ENCODE measurements at regions not wholly inside any gene's neighbourhood (a gene's known extent, or its start where the extent isn't known, plus 50 kb on each side); places are given as distances from the start of the nearest gene placed in this dataset.
"Not testable (repeated sequence)": the region's sequence is repeated elsewhere in the genome, so short reads cannot be mapped to it uniquely, and the experiment has no call there.

DNA sequence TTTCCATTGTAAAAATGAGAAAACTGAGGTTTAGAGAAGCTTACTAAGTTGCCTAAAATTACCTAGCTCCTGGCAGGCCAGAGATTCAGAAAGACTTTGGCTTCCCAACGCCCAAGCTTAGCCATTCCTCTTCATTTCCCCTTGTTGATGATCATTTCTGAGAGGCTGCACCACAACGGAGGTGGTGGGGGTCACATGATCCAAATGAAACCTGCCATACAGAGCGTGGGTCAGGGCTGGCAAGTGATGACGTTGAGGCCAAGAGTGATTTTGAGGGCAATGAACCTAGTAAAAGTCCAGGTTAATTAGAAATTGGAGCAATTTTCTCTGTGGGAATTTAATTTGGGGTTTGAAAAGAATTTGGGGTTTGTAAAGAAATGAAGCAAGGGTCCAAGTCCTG lies 109.9 kb downstream of the TMEM182 start:
- Mint-ChIP-seq H3K36me3 (no peaks in the 10 kb centered on the region), H3K27me3 (no peaks in the 10 kb centered on the region), H3K9me3 (ENCODE audit: low read depth) (no peaks in the 10 kb centered on the region), H3K27ac (no peak overlapping the region), H3K4me3 (no peak overlapping the region), H3K4me1 (no peaks in the 10 kb centered on the region)
- CTCF ChIA-PET: no interaction called here
- ATAC-seq (no peak), DNase-seq (no peak)

DNA sequence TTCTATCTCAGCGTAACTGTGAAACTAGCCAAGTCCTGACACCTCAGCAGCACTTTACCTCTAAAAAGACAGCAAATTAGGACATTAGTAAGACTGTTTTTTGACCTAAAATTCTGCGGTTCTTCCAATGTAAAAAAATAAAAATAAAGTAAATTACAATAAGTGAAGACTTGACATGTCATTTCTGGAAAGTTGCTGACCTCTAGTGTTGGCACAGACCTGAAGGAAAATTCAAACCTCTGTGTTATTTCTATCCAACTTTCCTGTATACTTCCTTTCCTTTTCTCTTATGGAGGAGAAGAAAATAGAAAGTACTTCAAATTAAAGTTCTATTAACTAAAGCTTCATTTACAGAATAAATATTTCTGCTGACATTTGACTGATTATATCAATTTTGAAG lies 110.6 kb downstream of the TMEM182 start:
- no peak overlapping the region for H3K27ac Mint-ChIP-seq
- DNase-seq (no peak), ATAC-seq (no peak)
- CTCF ChIA-PET: no interaction called here
- no peak overlapping the region for H3K4me3 Mint-ChIP-seq
- no peaks in the 10 kb centered on the region for H3K9me3 Mint-ChIP-seq (ENCODE audit: low read depth)
- H3K27me3 Mint-ChIP-seq: no peaks in the 10 kb centered on the region
- no peaks in the 10 kb centered on the region for H3K36me3 Mint-ChIP-seq
- no peaks in the 10 kb centered on the region for H3K4me1 Mint-ChIP-seq

DNA sequence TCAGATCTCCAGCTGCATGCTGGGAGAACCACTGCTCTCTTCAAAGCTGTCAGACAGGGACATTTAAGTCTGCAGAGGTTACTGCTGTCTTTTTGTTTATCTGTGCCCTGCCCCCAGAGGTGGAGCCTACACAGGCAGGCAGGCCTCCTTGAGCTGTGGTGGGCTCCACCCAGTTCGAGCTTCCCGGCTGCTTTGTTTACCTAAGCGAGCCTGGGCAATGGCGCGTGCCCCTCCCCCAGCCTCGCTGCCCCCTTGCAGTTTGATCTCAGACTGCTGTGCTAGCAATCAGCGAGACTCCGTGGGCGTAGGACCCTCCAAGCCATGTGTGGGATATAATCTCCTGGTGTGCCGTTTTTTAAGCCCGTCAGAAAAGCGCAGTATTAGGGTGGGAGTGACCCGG lies 117.7 kb downstream of the TMEM182 start:
- H3K27ac Mint-ChIP-seq: not testable (repeated sequence)

DNA sequence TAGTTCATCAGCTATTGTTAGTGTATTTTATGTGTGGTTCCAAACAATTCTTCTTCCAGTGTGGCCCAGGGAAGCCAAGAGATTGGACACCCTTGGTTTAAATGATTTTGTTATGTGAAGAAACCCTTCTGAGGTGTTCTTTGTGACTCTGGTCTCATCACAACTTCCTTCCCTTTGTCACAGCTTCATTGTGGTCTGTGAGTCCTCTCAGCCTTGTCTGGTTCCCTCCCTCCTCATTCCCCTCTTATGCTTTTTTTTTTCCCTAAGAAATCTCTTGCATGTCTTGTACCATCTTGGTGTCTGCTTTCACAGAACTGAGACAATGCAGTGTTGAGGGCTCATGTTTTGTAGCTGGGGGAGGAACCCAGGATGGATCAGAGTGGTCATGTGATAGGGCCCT lies 118.9 kb downstream of the TMEM182 start:
- CTCF ChIA-PET: no interaction called here
- H3K9me3 Mint-ChIP-seq (ENCODE audit: low read depth): no peaks in the 10 kb centered on the region

More for the DNA sequence above, 117.7 kb downstream of the TMEM182 start:
- CTCF ChIA-PET; H3K27me3 Mint-ChIP-seq; H3K9me3 Mint-ChIP-seq (ENCODE audit: low read depth); H3K36me3 Mint-ChIP-seq; H3K4me1 Mint-ChIP-seq; ATAC-seq; H3K4me3 Mint-ChIP-seq; DNase-seq: not testable (repeated sequence)

DNA sequence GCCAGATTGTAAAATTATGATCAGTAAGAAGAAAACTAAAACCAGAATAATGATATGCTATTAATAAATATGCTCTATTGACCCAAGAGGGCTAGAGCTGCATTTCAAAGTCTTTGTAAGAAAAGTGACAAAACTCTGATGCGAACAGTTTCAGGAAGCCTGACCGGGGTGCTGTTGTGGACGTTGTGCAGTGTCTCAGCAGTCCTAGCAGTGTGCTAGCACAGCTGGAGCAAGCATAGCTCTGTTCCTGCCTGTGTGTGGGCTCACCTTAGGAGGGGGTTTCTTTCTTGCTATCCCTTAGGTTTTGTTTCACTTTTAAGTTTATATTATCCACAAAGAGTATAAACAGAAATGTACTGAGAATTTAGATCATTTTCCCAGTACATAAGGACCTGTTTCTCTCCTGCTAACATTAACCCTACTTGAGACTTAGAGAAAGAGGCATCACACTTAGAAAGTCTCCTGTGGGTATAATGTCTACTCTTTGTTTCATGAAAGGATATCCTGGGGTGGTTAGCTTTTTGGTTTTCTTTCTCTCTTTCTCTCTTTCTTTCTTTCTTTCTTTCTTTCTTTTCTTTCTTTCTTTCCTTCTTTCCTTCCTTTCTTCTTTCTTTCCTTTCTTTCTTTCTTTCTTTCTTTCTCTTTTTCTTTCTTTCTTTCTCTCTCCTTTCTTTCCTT lies 124.5 kb downstream of the TMEM182 start:
- no peak overlapping the region for H3K27ac Mint-ChIP-seq
- no peaks in the 10 kb centered on the region for H3K27me3 Mint-ChIP-seq
- H3K9me3 Mint-ChIP-seq (ENCODE audit: low read depth): no peaks in the 10 kb centered on the region
- ATAC-seq (no peak), DNase-seq (no peak)
- no peaks in the 10 kb centered on the region for H3K4me1 Mint-ChIP-seq
- CTCF ChIA-PET: no interaction called here
- no peaks in the 10 kb centered on the region for H3K36me3 Mint-ChIP-seq
- H3K4me3 Mint-ChIP-seq: no peak overlapping the region

More for the DNA sequence above, 118.9 kb downstream of the TMEM182 start:
- DNase-seq (no peak), ATAC-seq (no peak)
- H3K27ac Mint-ChIP-seq: no peak overlapping the region
- no peaks in the 10 kb centered on the region for H3K27me3 Mint-ChIP-seq
- H3K4me3 Mint-ChIP-seq: no peak overlapping the region
- H3K36me3 Mint-ChIP-seq: no peaks in the 10 kb centered on the region
- no peaks in the 10 kb centered on the region for H3K4me1 Mint-ChIP-seq

DNA sequence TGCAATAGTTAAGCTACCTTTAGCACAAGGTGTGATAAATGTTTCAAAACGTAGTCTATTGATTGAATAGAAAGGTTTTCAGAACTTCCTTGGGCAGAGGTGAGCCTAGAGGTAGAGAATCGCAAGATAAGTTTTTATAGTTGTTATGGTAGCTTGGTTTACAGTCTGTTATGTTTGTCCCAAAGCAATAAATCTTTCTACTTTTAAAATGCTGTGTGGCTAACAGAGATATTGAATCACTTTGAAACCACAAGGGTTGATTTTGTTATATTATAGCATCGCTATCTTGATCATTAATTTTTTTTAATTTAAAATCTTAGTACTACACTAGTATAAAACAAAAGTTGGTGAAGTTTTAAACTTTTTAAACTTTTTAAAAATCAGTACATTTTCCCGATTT lies 126.7 kb downstream of the TMEM182 start:
- H3K27ac Mint-ChIP-seq: no peak overlapping the region
- no peaks in the 10 kb centered on the region for H3K27me3 Mint-ChIP-seq
- CTCF ChIA-PET: no interaction called here
- H3K36me3 Mint-ChIP-seq: no peaks in the 10 kb centered on the region
- no peaks in the 10 kb centered on the region for H3K4me1 Mint-ChIP-seq
- no peak overlapping the region for H3K4me3 Mint-ChIP-seq
- no peak for DNase-seq
- ATAC-seq: no peak
- no peaks in the 10 kb centered on the region for H3K9me3 Mint-ChIP-seq (ENCODE audit: low read depth)

DNA sequence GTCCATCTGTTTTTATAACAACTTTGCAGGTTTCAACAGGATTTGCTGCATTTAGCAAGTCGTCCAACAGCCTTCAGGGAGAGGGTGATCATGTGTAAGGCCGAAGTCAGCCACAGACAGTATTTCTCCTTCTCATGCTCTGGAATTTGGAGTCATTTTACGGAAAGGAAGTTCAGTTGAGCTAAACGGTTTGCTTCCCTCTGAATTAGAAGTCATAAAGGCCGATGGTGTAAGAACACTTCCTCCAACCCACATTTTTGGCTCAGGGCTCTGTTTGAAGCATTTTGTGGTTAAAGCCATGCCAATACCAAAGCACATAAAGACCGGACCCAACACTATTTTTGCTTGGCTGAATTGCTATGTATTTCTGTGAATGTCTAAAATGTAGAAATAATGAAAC lies 129.5 kb downstream of the TMEM182 start:
- DNase-seq (no peak), ATAC-seq (no peak)
- no peak overlapping the region for H3K4me3 Mint-ChIP-seq
- H3K27ac Mint-ChIP-seq: no peak overlapping the region
- no peaks in the 10 kb centered on the region for H3K27me3 Mint-ChIP-seq
- no peaks in the 10 kb centered on the region for H3K4me1 Mint-ChIP-seq
- H3K36me3 Mint-ChIP-seq: no peaks in the 10 kb centered on the region
- CTCF ChIA-PET: no interaction called here
- H3K9me3 Mint-ChIP-seq (ENCODE audit: low read depth): no peaks in the 10 kb centered on the region

DNA sequence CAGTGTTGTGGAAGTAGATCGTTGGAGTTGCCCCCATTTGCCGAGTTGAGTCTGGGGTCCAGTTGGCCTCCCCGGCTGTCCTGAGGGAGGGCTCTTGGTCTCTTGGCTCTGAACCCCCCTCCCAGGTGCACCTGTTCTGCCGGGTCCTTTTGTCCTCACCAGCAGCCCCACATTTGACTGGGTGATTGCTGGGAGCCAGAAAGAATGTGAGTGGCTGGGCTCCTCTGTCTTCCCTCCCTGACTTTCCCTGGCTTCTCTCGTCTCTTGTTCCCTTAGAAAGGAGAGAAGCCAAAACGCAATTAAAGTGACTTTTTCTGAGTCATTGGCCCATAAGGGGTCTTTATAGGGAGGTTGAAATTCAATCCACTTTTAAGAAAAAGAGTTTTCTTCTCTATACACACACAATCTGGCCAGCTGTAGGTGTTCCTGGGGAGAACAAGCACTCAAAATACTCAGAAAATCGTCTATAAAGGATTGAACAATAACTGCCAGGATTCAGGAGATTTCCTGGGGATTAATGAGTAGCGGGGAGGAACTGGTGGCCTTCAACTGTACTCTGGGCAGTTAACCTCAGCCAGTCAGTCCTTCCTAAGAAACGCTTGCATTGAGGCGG lies 131.0 kb downstream of the TMEM182 start:
- Mint-ChIP-seq H3K4me1 (no peaks in the 10 kb centered on the region), H3K27ac (no peak overlapping the region), H3K36me3 (no peaks in the 10 kb centered on the region), H3K27me3 (no peaks in the 10 kb centered on the region), H3K4me3 (no peak overlapping the region), H3K9me3 (ENCODE audit: low read depth) (peaks cover 4% of the 10 kb centered on the region)
- ATAC-seq (no peak), DNase-seq (no peak)
- CTCF ChIA-PET: no interaction called here

DNA sequence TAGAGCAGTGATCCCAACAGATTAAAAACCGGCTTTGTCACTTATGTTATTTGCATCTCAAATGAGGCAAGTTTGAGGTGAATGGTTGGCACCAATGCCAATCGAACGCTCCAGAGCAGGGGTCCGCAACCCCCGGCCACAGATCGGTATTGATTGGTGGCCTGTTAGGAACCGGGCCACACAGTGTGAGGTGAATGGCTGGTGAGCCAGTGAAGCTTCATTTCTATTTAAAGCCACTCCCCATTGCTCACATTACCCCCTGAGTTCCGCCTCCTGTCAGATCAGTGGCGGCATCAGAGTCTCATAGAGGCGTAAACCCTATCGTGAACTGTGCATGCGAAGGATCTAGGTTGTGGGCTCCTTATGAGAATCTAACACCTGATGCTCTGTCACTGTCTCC lies 132.0 kb downstream of the TMEM182 start:
- ATAC-seq: no peak

DNA sequence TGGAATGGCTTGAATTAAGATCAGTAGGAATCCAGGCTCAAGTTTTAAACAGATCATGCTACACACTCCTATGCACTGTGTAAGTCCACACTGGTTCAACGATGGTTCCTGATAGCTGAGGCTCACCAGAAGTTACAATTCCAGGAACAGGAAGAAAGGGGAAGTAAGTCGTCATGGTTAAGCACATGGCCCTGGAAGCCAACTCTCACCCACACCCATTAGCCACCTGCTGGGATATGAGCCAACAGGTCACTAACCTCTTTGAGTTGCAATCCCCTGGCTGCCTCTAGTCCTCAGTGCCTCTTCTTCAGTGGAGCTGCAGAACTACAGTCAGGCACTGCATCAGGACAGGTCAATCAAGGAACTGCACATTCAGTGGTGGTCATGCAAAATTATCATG lies 133.5 kb downstream of the TMEM182 start:
- Mint-ChIP-seq H3K27ac (no peak overlapping the region), H3K36me3 (no peaks in the 10 kb centered on the region), H3K4me1 (no peaks in the 10 kb centered on the region), H3K9me3 (ENCODE audit: low read depth) (peaks cover 4% of the 10 kb centered on the region), H3K27me3 (no peaks in the 10 kb centered on the region), H3K4me3 (no peak overlapping the region)
- ATAC-seq: no peak
- DNase-seq: no peak
- CTCF ChIA-PET: no interaction called here

More for the DNA sequence above, 132.0 kb downstream of the TMEM182 start:
- peaks cover 4% of the 10 kb centered on the region for H3K9me3 Mint-ChIP-seq (ENCODE audit: low read depth)
- no peak for DNase-seq
- CTCF ChIA-PET: interaction anchor here (1.4 kb wide), 1 partner anchor 10 kb away, joined by 3 read pairs; no protein-coding TSS in a partner anchor
- no peak overlapping the region for H3K27ac Mint-ChIP-seq
- no peaks in the 10 kb centered on the region for H3K27me3 Mint-ChIP-seq
- H3K36me3 Mint-ChIP-seq: no peaks in the 10 kb centered on the region
- H3K4me3 Mint-ChIP-seq: no peak overlapping the region
- H3K4me1 Mint-ChIP-seq: no peaks in the 10 kb centered on the region

DNA sequence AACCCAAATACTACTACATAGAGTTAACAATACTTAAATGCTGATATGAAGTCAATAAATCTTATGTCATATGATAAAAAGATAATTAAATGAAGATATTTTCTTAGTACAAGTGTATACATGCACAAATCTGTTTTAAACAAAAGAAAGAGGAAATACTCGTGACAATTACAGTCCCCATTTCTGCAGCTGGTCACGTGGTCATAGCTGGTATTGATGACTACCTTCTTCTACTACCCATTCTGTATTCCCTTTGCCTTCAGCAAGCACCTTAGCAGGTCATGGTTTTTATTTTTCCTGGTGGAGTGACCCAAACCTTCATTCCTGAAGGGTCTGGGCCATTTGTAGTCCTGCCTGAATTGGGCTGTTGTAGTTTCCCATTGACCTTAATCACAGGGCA lies 147.4 kb downstream of the TMEM182 start:
- not testable (repeated sequence) for H3K4me1 Mint-ChIP-seq, H3K4me3 Mint-ChIP-seq, DNase-seq

DNA sequence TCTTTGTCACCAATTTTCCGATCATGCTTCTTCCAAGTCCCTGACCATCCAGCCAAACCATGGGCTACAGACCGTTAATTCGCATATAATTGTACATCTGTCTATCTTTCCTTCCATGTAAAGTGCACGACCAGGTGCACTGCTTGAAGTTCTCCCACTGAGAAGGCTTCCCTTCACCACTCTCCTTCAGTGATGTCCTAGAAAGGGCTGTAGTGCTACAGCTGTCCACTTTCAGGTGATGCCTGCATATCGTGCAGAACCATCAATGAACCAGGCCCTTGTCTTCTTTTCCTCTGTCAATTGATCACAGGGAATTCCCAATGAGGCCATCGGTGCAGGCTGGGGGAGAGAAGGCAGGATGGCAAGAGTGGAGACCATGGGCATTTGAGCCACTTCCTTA lies 148.9 kb downstream of the TMEM182 start:
- ATAC-seq: no peak
- Mint-ChIP-seq H3K36me3 (no peaks in the 10 kb centered on the region), H3K27me3 (no peaks in the 10 kb centered on the region), H3K27ac (no peak overlapping the region), H3K4me1 (no peaks in the 10 kb centered on the region), H3K4me3 (no peak overlapping the region), H3K9me3 (ENCODE audit: low read depth) (no peaks in the 10 kb centered on the region)
- DNase-seq: no peak
- CTCF ChIA-PET: no interaction called here

More for the DNA sequence above, 147.4 kb downstream of the TMEM182 start:
- ATAC-seq; H3K9me3 Mint-ChIP-seq (ENCODE audit: low read depth); CTCF ChIA-PET; H3K27me3 Mint-ChIP-seq; H3K36me3 Mint-ChIP-seq; H3K27ac Mint-ChIP-seq: not testable (repeated sequence)

DNA sequence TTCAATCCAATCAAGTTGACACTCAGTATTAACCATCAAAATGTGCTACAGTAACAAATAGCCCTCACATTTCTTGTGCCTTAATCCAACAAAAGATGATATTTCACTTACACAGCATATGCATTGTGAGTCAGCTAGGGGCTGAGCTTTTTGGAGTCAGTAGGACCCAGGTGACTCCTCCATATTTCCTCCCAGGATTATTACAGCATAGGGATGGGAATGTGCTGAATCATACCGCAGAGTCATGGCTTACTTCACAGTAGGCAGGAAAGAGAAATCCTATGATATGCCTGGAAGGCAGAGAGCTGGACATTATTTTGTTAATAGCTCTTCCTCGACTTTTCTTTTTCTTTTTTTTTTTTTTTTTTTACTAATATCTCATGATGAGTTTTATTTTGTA lies 153.3 kb downstream of the TMEM182 start:
- no peak for ATAC-seq
- Mint-ChIP-seq H3K4me3 (no peak overlapping the region), H3K27ac (no peak overlapping the region), H3K36me3 (no peaks in the 10 kb centered on the region), H3K9me3 (ENCODE audit: low read depth) (peaks cover 5% of the 10 kb centered on the region), H3K27me3 (no peaks in the 10 kb centered on the region), H3K4me1 (no peaks in the 10 kb centered on the region)
- CTCF ChIA-PET: no interaction called here
- DNase-seq: no peak

DNA sequence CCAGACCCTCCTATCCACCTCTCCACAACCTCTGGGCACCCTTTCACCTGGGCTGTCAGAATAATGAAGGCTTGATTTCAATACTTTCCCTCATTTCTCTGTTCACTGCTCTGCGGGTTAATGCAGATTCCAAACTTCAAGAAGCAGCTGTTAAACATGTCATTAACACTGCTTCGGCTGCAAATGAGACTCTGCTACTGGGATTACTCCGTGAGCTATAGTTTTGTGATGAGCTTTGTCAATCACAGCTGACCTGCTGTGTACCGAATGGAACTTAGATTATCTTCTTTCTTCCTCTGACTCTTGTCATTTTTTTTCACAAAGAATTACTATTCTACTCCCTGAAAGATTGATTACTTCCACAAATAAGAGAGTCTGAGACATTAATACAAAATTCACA lies 160.5 kb downstream of the TMEM182 start:
- H3K9me3 Mint-ChIP-seq (ENCODE audit: low read depth): peaks cover 5% of the 10 kb centered on the region
- H3K4me3 Mint-ChIP-seq: no peak overlapping the region
- no peak overlapping the region for H3K27ac Mint-ChIP-seq
- no peaks in the 10 kb centered on the region for H3K27me3 Mint-ChIP-seq
- CTCF ChIA-PET: no interaction called here
- no peaks in the 10 kb centered on the region for H3K36me3 Mint-ChIP-seq
- no peak for DNase-seq
- no peak for ATAC-seq
- H3K4me1 Mint-ChIP-seq: no peaks in the 10 kb centered on the region
